ENCODE measurements at regions not wholly inside any gene's neighbourhood (a gene's known extent, or its start where the extent isn't known, plus 50 kb on each side); places are given as distances from the start of the nearest gene placed in this dataset.

GRCh38 chr11:45470151-45470793 lies 184.1 kb upstream of the SYT13 start:
- TF ChIP-seq CTCF (conservative IDR thresholded peaks at IDR 0.05; ENCODE audit: low read depth, low read length) = no peak
- TF ChIP-seq RFX5 (IDR thresholded peaks at IDR 0.05; ENCODE audit: low read depth, low read length) = no peak
- TF ChIP-seq POLR2A (IDR thresholded peaks at IDR 0.05; ENCODE audit: low read depth, low read length) = no peak
- no peak for TF ChIP-seq RAD21 (IDR thresholded peaks at IDR 0.05; ENCODE audit: low read length)
- no peak for TF ChIP-seq MXI1 (IDR thresholded peaks at IDR 0.05; ENCODE audit: borderline replicate concordance, low read depth, low read length)
- no peak for TF ChIP-seq USF2 (IDR thresholded peaks at IDR 0.05; ENCODE audit: low read depth, low read length)
- no peak for TF ChIP-seq CEBPB (IDR thresholded peaks at IDR 0.05; ENCODE audit: low read depth, low read length)
- TF ChIP-seq NFE2L2 (IDR thresholded peaks at IDR 0.05; ENCODE audit: low read depth, low read length) = no peak

All from IMR-90 (cell line).